Urinary bladder (tissue), 3 donors: ENCODE measurements at regions not wholly inside any gene's neighbourhood (a gene's known extent, or its start where the extent isn't known, plus 50 kb on each side); places are given as distances from the start of the nearest gene placed in this dataset.
"Not testable (repeated sequence)": the region's sequence is repeated elsewhere in the genome, so short reads cannot be mapped to it uniquely, and the experiment has no call there.

Experiments used
- DNase-seq: peaks from one replicate; pipeline ENCODE4 v3.0.0-alpha.2; 2015; ENCODE audit errors: extremely low spot score
- H3K27ac ChIP-seq: one replicate; pipeline ENCODE4 v1.5.1; 2013; ENCODE audit warnings: low read depth, mild to moderate bottlenecking, moderate library complexity
- H3K36me3 ChIP-seq: one replicate; pipeline ENCODE4 v1.6.1; 2013; ENCODE audit warnings: mild to moderate bottlenecking, moderate library complexity; ENCODE audit not compliant: insufficient read depth
- H3K4me1 ChIP-seq: one replicate; pipeline ENCODE4 v1.6.1; 2013; ENCODE audit warnings: mild to moderate bottlenecking, moderate library complexity; ENCODE audit not compliant: insufficient read depth
- H3K4me3 ChIP-seq: one replicate; pipeline ENCODE4 v1.5.1; 2013; ENCODE audit warnings: low read depth, low read length
- whole genome bisulfite sequencing: extraction: QIAGEN DNeasy Blood & Tissue Kit; methylation state at CpG from one replicate; pipeline ENCODE4 v1.1.7; 2013; 5-methylcytosine and 5-hydroxymethylcytosine counted together
- donor health status: healthy with polysubstance abuse.
- donor health status: healthy.

DNA sequence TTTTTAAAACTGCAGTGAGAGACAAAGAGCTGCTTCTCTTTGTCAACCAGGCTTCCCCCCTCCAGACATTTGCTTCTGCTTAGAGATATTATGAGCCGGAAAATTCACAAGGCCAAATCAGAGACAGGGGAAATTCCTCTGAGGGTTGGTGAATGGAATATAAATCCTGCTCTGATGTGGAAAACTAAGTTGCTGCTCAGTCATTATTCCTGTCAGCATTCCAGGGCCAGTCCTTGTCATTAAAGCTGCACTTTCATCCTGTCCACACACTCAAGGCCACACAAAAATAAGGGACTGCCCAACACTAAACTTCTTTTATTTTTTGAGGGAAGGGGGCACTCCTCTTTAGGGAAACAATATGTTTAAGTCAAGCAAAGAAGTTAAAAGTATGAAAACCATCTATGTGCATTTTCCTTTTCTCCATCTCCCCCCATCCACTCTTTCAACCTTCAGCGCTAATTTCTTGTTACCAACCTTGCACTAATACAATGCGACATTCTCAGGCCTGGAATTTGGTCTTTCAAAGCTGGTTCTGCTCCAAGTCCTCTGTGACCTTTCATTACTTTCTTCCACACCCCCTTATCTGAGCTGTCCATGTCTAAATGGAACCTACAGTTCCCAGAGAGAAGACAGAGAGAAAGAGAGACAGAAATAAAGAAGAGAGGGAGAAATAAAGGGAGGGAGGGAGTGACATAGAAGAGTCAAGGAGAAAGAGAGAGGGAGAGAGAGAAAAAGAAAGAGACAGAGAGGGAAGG is 118.9 kb upstream of the S1PR3 start:
- H3K4me3 ChIP-seq: no peak overlapping the region
- H3K4me1 ChIP-seq: no peaks in the 10 kb centered on the region
- no peak for DNase-seq
- no peak overlapping the region for H3K27ac ChIP-seq
- 79% methylated on average over 3 of the region's 3 CpGs for WGBS
- no peaks in the 10 kb centered on the region for H3K36me3 ChIP-seq

- WGBS: 87% methylated on average over 10 of the region's 10 CpGs
- no peak for DNase-seq
- H3K27ac ChIP-seq: no peak overlapping the region
- no peaks in the 10 kb centered on the region for H3K36me3 ChIP-seq
- no peak overlapping the region for H3K4me3 ChIP-seq
- no peaks in the 10 kb centered on the region for H3K4me1 ChIP-seq
Measured at GRCh38 chr9:88873635-88874034, 117.6 kb upstream of the S1PR3 start.

DNA sequence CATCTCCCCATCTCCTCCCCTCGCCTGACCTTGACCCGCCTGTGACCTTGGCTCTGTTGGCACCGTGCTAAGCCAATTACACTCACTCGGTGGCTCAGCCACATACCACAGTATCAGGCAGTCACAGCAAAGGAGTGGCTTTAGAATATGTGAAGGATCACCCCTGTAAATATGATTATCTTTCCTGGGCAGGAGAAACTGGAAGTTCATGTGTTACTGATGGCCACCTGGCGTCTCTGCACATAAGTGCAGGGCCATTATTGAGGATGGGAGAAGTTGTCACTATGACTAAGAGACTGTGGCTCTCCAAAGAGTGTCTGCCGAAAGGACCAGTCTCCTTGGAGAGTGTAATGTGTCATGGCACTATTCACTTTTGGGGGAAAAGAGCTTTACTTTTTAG is 116.9 kb upstream of the S1PR3 start:
- no peaks in the 10 kb centered on the region for H3K4me1 ChIP-seq
- no peak for DNase-seq
- no peaks in the 10 kb centered on the region for H3K36me3 ChIP-seq
- WGBS: 76% methylated on average over 6 of the region's 6 CpGs
- H3K4me3 ChIP-seq: no peak overlapping the region
- no peak overlapping the region for H3K27ac ChIP-seq

- Histone ChIP-seq H3K4me1 (no peaks in the 10 kb centered on the region), H3K27ac (no peak overlapping the region), H3K4me3 (no peak overlapping the region), H3K36me3 (no peaks in the 10 kb centered on the region)
- WGBS: 90% methylated on average over 3 of the region's 3 CpGs
- no peak for DNase-seq
Measured at GRCh38 chr9:88875400-88876120, 115.7 kb upstream of the S1PR3 start.

DNA sequence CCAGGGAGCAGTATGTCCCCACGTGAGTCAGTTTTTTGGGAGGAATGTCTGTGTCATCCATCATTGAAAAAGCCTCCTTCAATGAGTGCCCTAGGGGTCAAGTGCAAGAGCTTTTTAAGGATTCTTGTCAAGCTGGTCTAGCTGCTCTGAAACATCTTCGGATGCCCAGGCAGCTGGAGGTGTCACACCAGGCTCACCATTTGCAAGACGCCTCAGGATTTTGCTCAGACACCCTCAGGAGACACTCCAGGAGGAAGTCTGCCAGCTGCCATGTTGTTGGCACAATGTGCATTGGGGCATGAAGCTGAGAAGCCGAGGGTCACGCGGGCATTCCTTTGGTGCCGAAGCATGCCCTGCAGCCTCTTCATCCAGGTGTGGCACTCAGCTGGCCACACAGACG is 111.1 kb upstream of the S1PR3 start:
- Histone ChIP-seq H3K4me3 (no peak overlapping the region), H3K36me3 (no peaks in the 10 kb centered on the region), H3K27ac (no peak overlapping the region), H3K4me1 (no peaks in the 10 kb centered on the region)
- 92% methylated on average over 8 of the region's 8 CpGs for WGBS
- no peak for DNase-seq

- not testable (repeated sequence) for H3K36me3 ChIP-seq, H3K27ac ChIP-seq, DNase-seq, H3K4me3 ChIP-seq, H3K4me1 ChIP-seq
- WGBS: 97% methylated on average over 1 of the region's 1 CpG
Measured at GRCh38 chr9:88884291-88884690, 107.0 kb upstream of the S1PR3 start.

GRCh38 chr9:88886762-88887161 is 104.5 kb upstream of the S1PR3 start:
- WGBS: 51% methylated on average over 2 of the region's 2 CpGs
- not testable (repeated sequence) for DNase-seq, H3K4me1 ChIP-seq, H3K36me3 ChIP-seq, H3K27ac ChIP-seq, H3K4me3 ChIP-seq

DNA sequence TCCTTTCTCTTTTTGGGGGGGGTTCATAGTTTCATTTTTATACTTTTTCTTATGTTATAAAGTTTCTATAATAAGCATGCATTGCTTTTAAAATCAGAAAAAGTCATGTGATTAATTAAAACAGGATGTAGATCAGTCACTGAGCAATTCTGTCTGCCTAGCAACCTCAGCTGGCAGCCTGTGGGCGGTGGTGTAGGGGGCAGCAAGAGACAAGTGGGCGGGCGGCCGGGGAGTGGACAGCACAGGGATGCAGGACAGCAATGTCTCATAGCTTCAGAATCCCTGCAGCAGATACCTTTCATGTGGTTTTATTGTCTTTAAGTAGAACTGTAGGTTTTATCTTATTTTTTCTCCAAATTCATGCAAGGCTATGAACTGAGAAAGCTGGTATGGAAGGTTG is 101.9 kb upstream of the S1PR3 start:
- DNase-seq: no peak
- no peaks in the 10 kb centered on the region for H3K4me1 ChIP-seq
- no peak overlapping the region for H3K27ac ChIP-seq
- no peaks in the 10 kb centered on the region for H3K36me3 ChIP-seq
- H3K4me3 ChIP-seq: no peak overlapping the region
- WGBS: 92% methylated on average over 4 of the region's 4 CpGs

DNA sequence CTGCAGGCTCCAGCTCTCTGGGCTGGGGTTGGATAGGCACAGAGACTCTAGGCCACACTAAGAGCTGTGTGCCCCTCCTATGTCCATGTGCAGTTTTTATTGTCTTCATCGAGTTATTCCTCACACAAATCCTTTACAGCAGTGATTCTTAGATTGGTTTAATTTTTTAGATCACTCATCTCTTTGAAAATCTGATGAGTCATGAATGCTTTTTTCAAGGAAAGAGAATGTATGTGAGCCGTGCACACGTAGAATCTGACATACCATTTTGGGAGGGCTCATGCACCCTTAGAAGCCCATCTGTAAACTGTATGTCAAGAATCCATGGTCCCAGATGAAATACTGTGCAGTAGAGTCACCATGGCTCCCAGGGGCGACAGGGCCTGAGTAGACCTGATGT is 100.7 kb upstream of the S1PR3 start:
- Histone ChIP-seq H3K27ac (no peak overlapping the region), H3K36me3 (no peaks in the 10 kb centered on the region), H3K4me1 (no peaks in the 10 kb centered on the region), H3K4me3 (no peak overlapping the region)
- WGBS: 81% methylated on average over 4 of the region's 4 CpGs
- no peak for DNase-seq

GRCh38 chr9:88891040-88891439 is 100.2 kb upstream of the S1PR3 start:
- no peak overlapping the region for H3K4me3 ChIP-seq
- no peak for DNase-seq

DNA sequence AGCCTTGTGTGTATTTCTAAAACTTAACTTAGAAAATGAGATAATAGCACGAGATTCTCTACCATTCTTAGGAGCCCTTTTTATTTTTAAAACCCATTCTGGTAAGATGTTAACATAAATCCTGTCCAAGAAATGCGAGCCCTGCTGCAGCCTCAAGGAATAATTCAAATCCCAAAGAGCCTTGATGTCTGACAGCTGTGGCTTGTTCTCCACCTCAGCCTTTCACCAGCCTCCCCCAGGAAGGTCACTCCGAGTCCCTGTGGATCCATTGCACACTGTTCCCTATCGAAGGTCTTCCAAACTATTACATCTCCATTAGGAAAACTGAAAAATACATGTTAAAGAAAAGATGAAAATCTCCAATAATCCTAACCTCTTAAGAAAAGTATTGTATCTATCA is 98.5 kb upstream of the S1PR3 start:
- no peak for DNase-seq
- H3K4me3 ChIP-seq: no peak overlapping the region
- no peaks in the 10 kb centered on the region for H3K36me3 ChIP-seq
- 32% methylated on average over 4 of the region's 4 CpGs for WGBS
- no peaks in the 10 kb centered on the region for H3K4me1 ChIP-seq
- H3K27ac ChIP-seq: no peak overlapping the region

More at GRCh38 chr9:88891040-88891439, 100.2 kb upstream of the S1PR3 start:
- Histone ChIP-seq H3K27ac (no peak overlapping the region), H3K36me3 (no peaks in the 10 kb centered on the region), H3K4me1 (no peaks in the 10 kb centered on the region)
- WGBS: 94% methylated on average over 2 of the region's 2 CpGs

DNA sequence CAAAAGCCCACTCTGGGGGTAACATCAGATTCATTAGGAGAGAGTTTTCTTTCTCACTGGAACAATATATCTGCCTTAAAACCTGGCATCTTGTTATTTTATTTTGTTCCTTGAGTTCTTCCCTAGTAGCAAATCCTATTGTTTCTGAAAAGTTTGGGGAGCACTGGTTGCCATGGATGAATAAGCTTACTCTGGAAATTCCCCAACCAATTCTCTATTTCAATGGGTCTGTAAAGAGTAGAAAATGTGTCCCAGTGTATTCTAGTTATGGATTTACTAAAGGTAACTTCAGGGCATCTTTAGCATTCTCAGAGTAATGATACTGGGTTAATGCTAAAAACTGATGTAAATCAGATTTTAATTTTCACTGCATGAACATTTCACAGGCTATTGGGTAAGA is 94.2 kb upstream of the S1PR3 start:
- Histone ChIP-seq H3K27ac (no peak overlapping the region), H3K4me1 (no peaks in the 10 kb centered on the region), H3K36me3 (no peaks in the 10 kb centered on the region), H3K4me3 (no peak overlapping the region)
- no peak for DNase-seq

DNA sequence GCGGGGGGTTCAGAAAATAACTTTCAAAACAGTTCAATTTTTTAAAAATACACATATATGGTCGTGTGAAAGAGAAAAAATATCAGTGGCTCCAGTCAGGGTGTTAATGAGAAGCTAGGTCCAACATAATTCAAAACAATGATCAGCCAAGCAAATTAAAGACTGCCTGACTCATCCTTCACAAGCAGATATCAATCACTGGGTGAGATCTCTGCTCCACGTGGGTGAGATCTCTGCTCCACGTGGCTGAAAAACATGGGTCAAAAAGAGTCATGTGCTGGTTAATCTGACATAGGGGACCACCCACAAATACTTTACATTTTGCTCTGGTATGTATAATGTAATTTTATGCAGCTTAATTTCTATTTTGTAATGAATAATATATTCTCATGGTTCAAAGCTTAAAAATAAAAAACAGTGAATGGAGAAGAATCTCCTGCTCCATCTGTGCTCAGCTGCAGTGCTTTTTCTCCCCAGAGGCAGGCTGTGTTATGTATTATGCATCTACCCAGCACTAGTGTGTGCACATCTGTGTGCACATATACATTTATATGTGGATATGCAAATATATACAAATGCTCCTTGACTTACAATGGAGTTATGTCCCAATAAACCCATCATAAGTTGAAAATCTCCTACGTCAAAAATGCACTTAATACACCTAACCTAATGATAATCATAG is 93.1 kb upstream of the S1PR3 start:
- Histone ChIP-seq H3K36me3 (no peaks in the 10 kb centered on the region), H3K27ac (no peak overlapping the region), H3K4me3 (no peak overlapping the region), H3K4me1 (no peaks in the 10 kb centered on the region)
- WGBS: 63% methylated on average over 5 of the region's 5 CpGs
- DNase-seq: no peak

DNA sequence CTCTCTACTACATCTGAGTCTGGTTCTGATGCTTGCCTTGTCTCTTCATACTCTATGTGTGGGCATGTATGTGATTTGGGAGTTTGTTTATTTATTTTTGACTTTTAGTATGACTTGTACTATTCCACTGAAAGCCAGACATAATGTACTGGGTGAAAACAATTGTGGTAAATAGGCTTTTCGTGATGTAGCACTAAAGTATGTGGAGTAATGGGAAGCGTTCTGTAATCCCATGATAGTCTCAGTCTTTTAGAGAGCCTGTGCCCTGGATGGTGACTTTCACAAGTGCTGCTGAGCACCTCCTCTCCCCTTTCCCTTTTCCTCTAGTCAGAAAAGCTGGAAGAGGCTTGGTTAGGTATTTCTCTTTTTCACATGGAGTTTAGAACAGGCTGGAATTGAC is 85.8 kb upstream of the S1PR3 start:
- no peak for DNase-seq
- H3K27ac ChIP-seq: no peak overlapping the region
- no peaks in the 10 kb centered on the region for H3K36me3 ChIP-seq
- H3K4me3 ChIP-seq: no peak overlapping the region
- H3K4me1 ChIP-seq: no peaks in the 10 kb centered on the region
- 84% methylated on average over 2 of the region's 2 CpGs for WGBS
